Mammary epithelial cell (primary cell): ENCODE measurements at regions not wholly inside any gene's neighbourhood (a gene's known extent, or its start where the extent isn't known, plus 50 kb on each side); places are given as distances from the start of the nearest gene placed in this dataset.

Experiments used
- EZH2 ChIP-seq: IDR thresholded peaks from 2 replicates; pipeline ENCODE4 v1.6.1; 2012; ENCODE audit warnings: low read length, inconsistent platforms, borderline replicate concordance
- TF ChIP-seq, protein P1 (sequence below), 2 donors: IDR thresholded peaks in 1 of 2; conservative IDR thresholded peaks in 1 of 2; 2 replicates each; pipeline ENCODE4 v1.5.1; 2011 to 2012; ENCODE audit warnings: inconsistent platforms in 2 of 2, low read length in 2 of 2, mild to moderate bottlenecking in 2 of 2, control low read depth in 1 of 2, low read depth in 1 of 2; ENCODE audit not compliant: insufficient read depth in 1 of 2; ENCODE audit errors: extremely low read depth in 1 of 2

DNA sequence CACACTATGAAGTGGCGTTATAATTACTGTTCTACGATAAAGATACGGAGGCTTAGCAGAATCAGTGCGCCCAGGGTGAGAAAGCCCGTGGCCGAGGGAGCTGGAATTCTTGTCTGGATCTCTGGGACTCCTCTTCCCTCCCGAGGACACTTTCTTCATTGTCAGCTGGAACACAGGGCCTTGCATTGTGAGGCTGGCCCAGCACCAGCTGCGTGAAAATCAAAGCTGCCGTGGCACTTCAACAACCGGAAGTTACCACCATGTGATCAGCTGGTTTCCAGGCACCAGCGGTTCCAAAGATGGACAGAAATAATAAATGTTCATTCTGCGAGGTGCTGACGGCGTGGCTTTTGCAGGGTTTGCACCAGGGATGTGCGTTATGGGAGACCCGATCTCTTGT is 234.0 kb upstream of the PITRM1 start:
- TF ChIP-seq, protein P1, sequence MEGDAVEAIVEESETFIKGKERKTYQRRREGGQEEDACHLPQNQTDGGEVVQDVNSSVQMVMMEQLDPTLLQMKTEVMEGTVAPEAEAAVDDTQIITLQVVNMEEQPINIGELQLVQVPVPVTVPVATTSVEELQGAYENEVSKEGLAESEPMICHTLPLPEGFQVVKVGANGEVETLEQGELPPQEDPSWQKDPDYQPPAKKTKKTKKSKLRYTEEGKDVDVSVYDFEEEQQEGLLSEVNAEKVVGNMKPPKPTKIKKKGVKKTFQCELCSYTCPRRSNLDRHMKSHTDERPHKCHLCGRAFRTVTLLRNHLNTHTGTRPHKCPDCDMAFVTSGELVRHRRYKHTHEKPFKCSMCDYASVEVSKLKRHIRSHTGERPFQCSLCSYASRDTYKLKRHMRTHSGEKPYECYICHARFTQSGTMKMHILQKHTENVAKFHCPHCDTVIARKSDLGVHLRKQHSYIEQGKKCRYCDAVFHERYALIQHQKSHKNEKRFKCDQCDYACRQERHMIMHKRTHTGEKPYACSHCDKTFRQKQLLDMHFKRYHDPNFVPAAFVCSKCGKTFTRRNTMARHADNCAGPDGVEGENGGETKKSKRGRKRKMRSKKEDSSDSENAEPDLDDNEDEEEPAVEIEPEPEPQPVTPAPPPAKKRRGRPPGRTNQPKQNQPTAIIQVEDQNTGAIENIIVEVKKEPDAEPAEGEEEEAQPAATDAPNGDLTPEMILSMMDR (conservative IDR thresholded peaks at IDR 0.05 in 1 of 2, IDR thresholded peaks at IDR 0.05 in 1 of 2; ENCODE audit: extremely low read depth in 1 of 2, insufficient read depth in 1 of 2, low read depth in 1 of 2, low read length in 2 of 2), result no peak
- no peak for TF ChIP-seq EZH2
